Activated CD4-positive, alpha-beta T cell treated with anti-CD3 and anti-CD28 coated beads for 36 hours (primary cell): ENCODE measurements at regions not wholly inside any gene's neighbourhood (a gene's known extent, or its start where the extent isn't known, plus 50 kb on each side); places are given as distances from the start of the nearest gene placed in this dataset.
A peak's percentile ranks its signal among the peaks of the same experiment; 100 is the strongest.

Source experiments
- ATAC-seq: fragments of 200-7000 bp; cut with Tn5 transposase; one replicate; pipeline ENCODE4 v1.10.0; 2021; ENCODE audit warnings: mild to moderate bottlenecking, moderate library complexity
- CTCF ChIA-PET: fragments of 350-600 bp; sonication (Branson Sonifier 250); formaldehyde crosslinking; loops from one replicate; lab custom pipeline; 2021; ENCODE audit warnings: antibody characterized with exemption; lab: Charles Lee
- POLR2A ChIA-PET: fragments of 350-600 bp; sonication (Branson Sonifier 250); formaldehyde crosslinking; loops from one replicate; lab custom pipeline; 2021; ENCODE audit warnings: antibody characterized with exemption, inconsistent platforms; lab: Charles Lee
- DNase-seq: peaks from one replicate; pipeline ENCODE4 v3.0.0-alpha.2; 2020
- H3K27ac Mint-ChIP-seq: one replicate; pipeline ENCODE4 v1.8.0; 2021; ENCODE audit warnings: mixed read lengths
- H3K27me3 Mint-ChIP-seq: one replicate; pipeline ENCODE4 v1.8.0; 2021; ENCODE audit warnings: mixed read lengths
- H3K36me3 Mint-ChIP-seq: one replicate; pipeline ENCODE4 v1.8.0; 2021; ENCODE audit warnings: low read depth, mixed read lengths
- H3K4me1 Mint-ChIP-seq: one replicate; pipeline ENCODE4 v1.8.0; 2021; ENCODE audit warnings: mixed read lengths
- H3K4me3 Mint-ChIP-seq: one replicate; pipeline ENCODE4 v1.8.0; 2021; ENCODE audit warnings: mild to moderate bottlenecking, moderate library complexity, mixed read lengths
- H3K9me3 Mint-ChIP-seq: one replicate; pipeline ENCODE4 v1.8.0; 2021; ENCODE audit warnings: low read depth, mixed read lengths
- intact Hi-C, 2 experiments: fragments of 100-400 bp; cut with DNase I in 1 of 2; cut with micrococcal nuclease in 1 of 2; formaldehyde crosslinking; loops; one replicate each; pipeline versions ENCODE4 v1.14.2 to v1.15.1; 2022 to 2024; cut with DNase I, micrococcal nuclease

- Mint-ChIP-seq H3K27ac (no peak overlapping the region), H3K36me3 (no peaks in the 10 kb centered on the region), H3K9me3 (no peaks in the 10 kb centered on the region), H3K27me3 (peaks cover 4% of the 10 kb centered on the region), H3K4me3 (no peak overlapping the region), H3K4me1 (no peaks in the 10 kb centered on the region)
- DNase-seq, result no peak
- no peak for ATAC-seq
- ChIA-PET POLR2A (no interaction called here), CTCF (no interaction called here)
- intact Hi-C loops, result no loop called here
These were observed 83.5 kb downstream of the VCY1B start for GRCh38 chrY:14139521-14139920.

- Mint-ChIP-seq H3K36me3 (no peaks in the 10 kb centered on the region), H3K4me3 (no peak overlapping the region), H3K27ac (no peak overlapping the region), H3K9me3 (no peaks in the 10 kb centered on the region), H3K4me1 (no peaks in the 10 kb centered on the region), H3K27me3 (peaks cover 2% of the 10 kb centered on the region)
- ChIA-PET POLR2A (no interaction called here), CTCF (no interaction called here)
- intact Hi-C loops, result no loop called here
- DNase-seq, result no peak
- ATAC-seq, result no peak
These were observed 89.6 kb downstream of the VCY1B start for GRCh38 chrY:14145614-14146013.

- Mint-ChIP-seq H3K27ac (no peak overlapping the region), H3K4me1 (peaks cover 11% of the 10 kb centered on the region), H3K9me3 (peaks cover 2% of the 10 kb centered on the region), H3K27me3 (no peaks in the 10 kb centered on the region), H3K36me3 (no peaks in the 10 kb centered on the region), H3K4me3 (no peak overlapping the region)
- ChIA-PET CTCF (no interaction called here), POLR2A (no interaction called here)
- peak; percentile 89 for ATAC-seq
- intact Hi-C loops, result loop anchor here (2.0 to 10.0 kb wide), 5 partner anchors 52 to 428 kb away; no protein-coding TSS in a partner anchor
- no peak for DNase-seq
These were observed 126.7 kb downstream of the VCY1B start for GRCh38 chrY:14182776-14183175.

- no peaks in the 10 kb centered on the region for H3K4me1 Mint-ChIP-seq
- H3K27me3 Mint-ChIP-seq, result no peaks in the 10 kb centered on the region
- H3K4me3 Mint-ChIP-seq, result no peak overlapping the region
- ATAC-seq (no peak), DNase-seq (no peak)
- H3K27ac Mint-ChIP-seq, result no peak overlapping the region
- ChIA-PET POLR2A (no interaction called here), CTCF (no interaction called here)
- intact Hi-C loops, result no loop called here
- H3K9me3 Mint-ChIP-seq, result no peaks in the 10 kb centered on the region
- no peaks in the 10 kb centered on the region for H3K36me3 Mint-ChIP-seq
These were observed 166.0 kb downstream of the VCY1B start for GRCh38 chrY:14222014-14222413.

- ATAC-seq, result no peak
- Mint-ChIP-seq H3K9me3 (no peaks in the 10 kb centered on the region), H3K27ac (no peak overlapping the region), H3K4me3 (no peak overlapping the region), H3K4me1 (peaks cover 11% of the 10 kb centered on the region), H3K27me3 (peaks cover 10% of the 10 kb centered on the region), H3K36me3 (no peaks in the 10 kb centered on the region)
- CTCF ChIA-PET, result no interaction called here
- POLR2A ChIA-PET, result no interaction called here
- intact Hi-C loops, result no loop called here
- no peak for DNase-seq
These were observed 175.7 kb downstream of the VCY1B start for GRCh38 chrY:14231703-14232102.

GRCh38 chrY:14235070-14235469 lies 179.0 kb downstream of the VCY1B start:
- peak; percentile 5 for DNase-seq
- intact Hi-C loops, result loop anchor here in 1 of 2 experiments (2.0 kb wide), 1 partner anchor 52 kb away; no protein-coding TSS in a partner anchor
- Mint-ChIP-seq H3K4me3 (no peak overlapping the region), H3K27ac (no peak overlapping the region), H3K4me1 (peaks cover 11% of the 10 kb centered on the region), H3K27me3 (peaks cover 4% of the 10 kb centered on the region), H3K36me3 (no peaks in the 10 kb centered on the region), H3K9me3 (no peaks in the 10 kb centered on the region)
- POLR2A ChIA-PET, result no interaction called here
- ATAC-seq, result peak; percentile 81
- CTCF ChIA-PET, result no interaction called here

- ChIA-PET POLR2A (interaction anchor here (0.6 kb wide), 1 partner anchor 27 kb away, joined by 4 read pairs; no protein-coding TSS in a partner anchor), CTCF (no interaction called here)
- no peaks in the 10 kb centered on the region for H3K36me3 Mint-ChIP-seq
- peaks cover 11% of the 10 kb centered on the region for H3K4me1 Mint-ChIP-seq
- DNase-seq (no peak), ATAC-seq (no peak)
- H3K4me3 Mint-ChIP-seq, result no peak overlapping the region
- H3K9me3 Mint-ChIP-seq, result no peaks in the 10 kb centered on the region
- peaks cover 4% of the 10 kb centered on the region for H3K27me3 Mint-ChIP-seq
- intact Hi-C loops, result no loop called here
- H3K27ac Mint-ChIP-seq, result no peak overlapping the region
These were observed 182.2 kb downstream of the VCY1B start for GRCh38 chrY:14238277-14238676.

- H3K4me1 Mint-ChIP-seq, result no peaks in the 10 kb centered on the region
- ATAC-seq, result no peak
- ChIA-PET CTCF (no interaction called here), POLR2A (no interaction called here)
- H3K36me3 Mint-ChIP-seq, result no peaks in the 10 kb centered on the region
- H3K27me3 Mint-ChIP-seq, result no peaks in the 10 kb centered on the region
- H3K27ac Mint-ChIP-seq, result no peak overlapping the region
- no peak for DNase-seq
- intact Hi-C loops, result loop anchor here in 1 of 2 experiments (10.0 kb wide), 1 partner anchor 198 kb away; no protein-coding TSS in a partner anchor
- H3K9me3 Mint-ChIP-seq, result no peaks in the 10 kb centered on the region
- no peak overlapping the region for H3K4me3 Mint-ChIP-seq
These were observed 190.9 kb downstream of the VCY1B start for GRCh38 chrY:14246948-14247347.

- no peaks in the 10 kb centered on the region for H3K27me3 Mint-ChIP-seq
- CTCF ChIA-PET, result no interaction called here
- no peaks in the 10 kb centered on the region for H3K9me3 Mint-ChIP-seq
- no peaks in the 10 kb centered on the region for H3K36me3 Mint-ChIP-seq
- POLR2A ChIA-PET, result no interaction called here
- DNase-seq (no peak), ATAC-seq (no peak)
- no peak overlapping the region for H3K4me3 Mint-ChIP-seq
- no peak overlapping the region for H3K27ac Mint-ChIP-seq
- intact Hi-C loops, result loop anchor here in 1 of 2 experiments (10.0 kb wide), 1 partner anchor 196 kb away; no protein-coding TSS in a partner anchor
- no peaks in the 10 kb centered on the region for H3K4me1 Mint-ChIP-seq
These were observed 193.0 kb downstream of the VCY1B start for GRCh38 chrY:14248878-14249576.

GRCh38 chrY:14255965-14256816 lies 200.2 kb downstream of the VCY1B start:
- intact Hi-C loops, result no loop called here
- no peaks in the 10 kb centered on the region for H3K9me3 Mint-ChIP-seq
- H3K27me3 Mint-ChIP-seq, result no peaks in the 10 kb centered on the region
- ChIA-PET CTCF (interaction anchor here (0.7 kb wide), 1 partner anchor 81 kb away, joined by 3 read pairs; no protein-coding TSS in a partner anchor), POLR2A (interaction anchor here (0.8 kb wide), 1 partner anchor 59 kb away, joined by 3 read pairs; no protein-coding TSS in a partner anchor)
- H3K4me1 Mint-ChIP-seq, result peaks cover 17% of the 10 kb centered on the region
- ATAC-seq, result no peak
- peak overlapping the region; percentile 37 for H3K4me3 Mint-ChIP-seq
- no peaks in the 10 kb centered on the region for H3K36me3 Mint-ChIP-seq
- no peak overlapping the region for H3K27ac Mint-ChIP-seq
- no peak for DNase-seq

- Mint-ChIP-seq H3K27ac (no peak overlapping the region), H3K4me1 (peaks cover 17% of the 10 kb centered on the region), H3K36me3 (no peaks in the 10 kb centered on the region), H3K9me3 (no peaks in the 10 kb centered on the region), H3K27me3 (no peaks in the 10 kb centered on the region), H3K4me3 (peak overlapping the region; percentile 37)
- intact Hi-C loops, result no loop called here
- CTCF ChIA-PET, result no interaction called here
- DNase-seq (no peak), ATAC-seq (no peak)
- POLR2A ChIA-PET, result interaction anchor here (0.8 kb wide), 1 partner anchor 58 kb away, joined by 3 read pairs; no protein-coding TSS in a partner anchor
These were observed 200.8 kb downstream of the VCY1B start for GRCh38 chrY:14256817-14257168.
